ENCODE measurements at regions not wholly inside any gene's neighbourhood (a gene's known extent, or its start where the extent isn't known, plus 50 kb on each side); places are given as distances from the start of the nearest gene placed in this dataset.

GRCh38 chr10:111953949-111954348 lies 229.6 kb downstream of the GPAM start:
- DNase-seq = no peak

- no peak for DNase-seq
Measured at GRCh38 chr10:111954386-111954785, 229.2 kb downstream of the GPAM start.

- no peak for DNase-seq
Measured at GRCh38 chr10:111956841-111957240, 226.7 kb downstream of the GPAM start.

GRCh38 chr10:111962951-111963350 lies 220.6 kb downstream of the GPAM start:
- DNase-seq = no peak

GRCh38 chr10:111967116-111967515 lies 216.4 kb downstream of the GPAM start:
- no peak for DNase-seq

GRCh38 chr10:111967547-111967946 lies 216.0 kb downstream of the GPAM start:
- no peak for DNase-seq

- DNase-seq = no peak
Measured at GRCh38 chr10:111968647-111969046, 214.9 kb downstream of the GPAM start.

- no peak for DNase-seq
Measured at GRCh38 chr10:111970111-111970510, 213.5 kb downstream of the GPAM start.

GRCh38 chr10:111972109-111972508 lies 211.5 kb downstream of the GPAM start:
- DNase-seq = no peak

- DNase-seq = no peak
Measured at GRCh38 chr10:111973306-111973705, 210.3 kb downstream of the GPAM start.

- DNase-seq = no peak
Measured at GRCh38 chr10:111973826-111974225, 209.7 kb downstream of the GPAM start.

- no peak for DNase-seq
Measured at GRCh38 chr10:111974325-111974724, 209.2 kb downstream of the GPAM start.

- DNase-seq = no peak
Measured at GRCh38 chr10:111976557-111976956, 207.0 kb downstream of the GPAM start.

- no peak for DNase-seq
Measured at GRCh38 chr10:111984057-111984456, 199.5 kb downstream of the GPAM start.

- DNase-seq = no peak
Measured at GRCh38 chr10:111986079-111986478, 197.5 kb downstream of the GPAM start.

GRCh38 chr10:111988646-111989045 lies 194.9 kb downstream of the GPAM start:
- no peak for DNase-seq

- no peak for DNase-seq
Measured at GRCh38 chr10:111989136-111989911, 194.2 kb downstream of the GPAM start.

GRCh38 chr10:111990734-111991133 lies 192.8 kb downstream of the GPAM start:
- no peak for DNase-seq

GRCh38 chr10:111993321-111993720 lies 190.2 kb downstream of the GPAM start:
- DNase-seq = no peak

- no peak for DNase-seq
Measured at GRCh38 chr10:111993872-111994426, 189.6 kb downstream of the GPAM start.

GRCh38 chr10:111996103-111996502 lies 187.5 kb downstream of the GPAM start:
- no peak for DNase-seq

- no peak for DNase-seq
Measured at GRCh38 chr10:111998728-111999127, 184.8 kb downstream of the GPAM start.

GRCh38 chr10:111999205-111999914 lies 184.2 kb downstream of the GPAM start:
- no peak for DNase-seq

- DNase-seq = no peak
Measured at GRCh38 chr10:111999915-112000302, 183.7 kb downstream of the GPAM start.

Data from NCI-H510A treated with DMSO at 0.1 percent for 48 hours (cell line).